ENCODE measurements at regions not wholly inside any gene's neighbourhood (a gene's known extent, or its start where the extent isn't known, plus 50 kb on each side); places are given as distances from the start of the nearest gene placed in this dataset.

DNA sequence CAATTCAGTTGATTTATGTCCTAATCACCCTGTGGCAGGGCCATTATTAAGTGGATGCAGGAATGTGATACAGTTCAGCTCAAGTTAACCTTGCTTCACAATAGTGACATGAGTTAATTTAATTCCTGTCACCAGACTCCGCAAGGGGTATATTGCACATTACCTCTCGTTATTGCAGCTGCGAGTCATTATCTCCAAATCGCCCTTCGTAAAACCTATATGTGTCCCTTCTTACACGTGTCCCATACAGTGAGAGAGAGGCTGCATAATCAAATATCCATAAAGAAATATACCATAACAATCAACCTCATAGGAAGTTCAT is 369.9 kb upstream of the ANXA10 start:
- H4K91ac ChIP-seq (replicated peaks; ENCODE audit: insufficient read length, low read length): no peak overlapping the region
- CTCF ChIA-PET (ENCODE audit: partially characterized antibody): no interaction called here
- TF ChIP-seq, protein P1, sequence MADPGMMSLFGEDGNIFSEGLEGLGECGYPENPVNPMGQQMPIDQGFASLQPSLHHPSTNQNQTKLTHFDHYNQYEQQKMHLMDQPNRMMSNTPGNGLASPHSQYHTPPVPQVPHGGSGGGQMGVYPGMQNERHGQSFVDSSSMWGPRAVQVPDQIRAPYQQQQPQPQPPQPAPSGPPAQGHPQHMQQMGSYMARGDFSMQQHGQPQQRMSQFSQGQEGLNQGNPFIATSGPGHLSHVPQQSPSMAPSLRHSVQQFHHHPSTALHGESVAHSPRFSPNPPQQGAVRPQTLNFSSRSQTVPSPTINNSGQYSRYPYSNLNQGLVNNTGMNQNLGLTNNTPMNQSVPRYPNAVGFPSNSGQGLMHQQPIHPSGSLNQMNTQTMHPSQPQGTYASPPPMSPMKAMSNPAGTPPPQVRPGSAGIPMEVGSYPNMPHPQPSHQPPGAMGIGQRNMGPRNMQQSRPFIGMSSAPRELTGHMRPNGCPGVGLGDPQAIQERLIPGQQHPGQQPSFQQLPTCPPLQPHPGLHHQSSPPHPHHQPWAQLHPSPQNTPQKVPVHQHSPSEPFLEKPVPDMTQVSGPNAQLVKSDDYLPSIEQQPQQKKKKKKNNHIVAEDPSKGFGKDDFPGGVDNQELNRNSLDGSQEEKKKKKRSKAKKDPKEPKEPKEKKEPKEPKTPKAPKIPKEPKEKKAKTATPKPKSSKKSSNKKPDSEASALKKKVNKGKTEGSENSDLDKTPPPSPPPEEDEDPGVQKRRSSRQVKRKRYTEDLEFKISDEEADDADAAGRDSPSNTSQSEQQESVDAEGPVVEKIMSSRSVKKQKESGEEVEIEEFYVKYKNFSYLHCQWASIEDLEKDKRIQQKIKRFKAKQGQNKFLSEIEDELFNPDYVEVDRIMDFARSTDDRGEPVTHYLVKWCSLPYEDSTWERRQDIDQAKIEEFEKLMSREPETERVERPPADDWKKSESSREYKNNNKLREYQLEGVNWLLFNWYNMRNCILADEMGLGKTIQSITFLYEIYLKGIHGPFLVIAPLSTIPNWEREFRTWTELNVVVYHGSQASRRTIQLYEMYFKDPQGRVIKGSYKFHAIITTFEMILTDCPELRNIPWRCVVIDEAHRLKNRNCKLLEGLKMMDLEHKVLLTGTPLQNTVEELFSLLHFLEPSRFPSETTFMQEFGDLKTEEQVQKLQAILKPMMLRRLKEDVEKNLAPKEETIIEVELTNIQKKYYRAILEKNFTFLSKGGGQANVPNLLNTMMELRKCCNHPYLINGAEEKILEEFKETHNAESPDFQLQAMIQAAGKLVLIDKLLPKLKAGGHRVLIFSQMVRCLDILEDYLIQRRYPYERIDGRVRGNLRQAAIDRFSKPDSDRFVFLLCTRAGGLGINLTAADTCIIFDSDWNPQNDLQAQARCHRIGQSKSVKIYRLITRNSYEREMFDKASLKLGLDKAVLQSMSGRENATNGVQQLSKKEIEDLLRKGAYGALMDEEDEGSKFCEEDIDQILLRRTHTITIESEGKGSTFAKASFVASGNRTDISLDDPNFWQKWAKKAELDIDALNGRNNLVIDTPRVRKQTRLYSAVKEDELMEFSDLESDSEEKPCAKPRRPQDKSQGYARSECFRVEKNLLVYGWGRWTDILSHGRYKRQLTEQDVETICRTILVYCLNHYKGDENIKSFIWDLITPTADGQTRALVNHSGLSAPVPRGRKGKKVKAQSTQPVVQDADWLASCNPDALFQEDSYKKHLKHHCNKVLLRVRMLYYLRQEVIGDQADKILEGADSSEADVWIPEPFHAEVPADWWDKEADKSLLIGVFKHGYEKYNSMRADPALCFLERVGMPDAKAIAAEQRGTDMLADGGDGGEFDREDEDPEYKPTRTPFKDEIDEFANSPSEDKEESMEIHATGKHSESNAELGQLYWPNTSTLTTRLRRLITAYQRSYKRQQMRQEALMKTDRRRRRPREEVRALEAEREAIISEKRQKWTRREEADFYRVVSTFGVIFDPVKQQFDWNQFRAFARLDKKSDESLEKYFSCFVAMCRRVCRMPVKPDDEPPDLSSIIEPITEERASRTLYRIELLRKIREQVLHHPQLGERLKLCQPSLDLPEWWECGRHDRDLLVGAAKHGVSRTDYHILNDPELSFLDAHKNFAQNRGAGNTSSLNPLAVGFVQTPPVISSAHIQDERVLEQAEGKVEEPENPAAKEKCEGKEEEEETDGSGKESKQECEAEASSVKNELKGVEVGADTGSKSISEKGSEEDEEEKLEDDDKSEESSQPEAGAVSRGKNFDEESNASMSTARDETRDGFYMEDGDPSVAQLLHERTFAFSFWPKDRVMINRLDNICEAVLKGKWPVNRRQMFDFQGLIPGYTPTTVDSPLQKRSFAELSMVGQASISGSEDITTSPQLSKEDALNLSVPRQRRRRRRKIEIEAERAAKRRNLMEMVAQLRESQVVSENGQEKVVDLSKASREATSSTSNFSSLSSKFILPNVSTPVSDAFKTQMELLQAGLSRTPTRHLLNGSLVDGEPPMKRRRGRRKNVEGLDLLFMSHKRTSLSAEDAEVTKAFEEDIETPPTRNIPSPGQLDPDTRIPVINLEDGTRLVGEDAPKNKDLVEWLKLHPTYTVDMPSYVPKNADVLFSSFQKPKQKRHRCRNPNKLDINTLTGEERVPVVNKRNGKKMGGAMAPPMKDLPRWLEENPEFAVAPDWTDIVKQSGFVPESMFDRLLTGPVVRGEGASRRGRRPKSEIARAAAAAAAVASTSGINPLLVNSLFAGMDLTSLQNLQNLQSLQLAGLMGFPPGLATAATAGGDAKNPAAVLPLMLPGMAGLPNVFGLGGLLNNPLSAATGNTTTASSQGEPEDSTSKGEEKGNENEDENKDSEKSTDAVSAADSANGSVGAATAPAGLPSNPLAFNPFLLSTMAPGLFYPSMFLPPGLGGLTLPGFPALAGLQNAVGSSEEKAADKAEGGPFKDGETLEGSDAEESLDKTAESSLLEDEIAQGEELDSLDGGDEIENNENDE (IDR thresholded peaks at IDR 0.05; ENCODE audit: insufficient replicate concordance, low read length): no peak
- TF ChIP-seq PHF8 (conservative IDR thresholded peaks at IDR 0.05; ENCODE audit: low read depth, low read length): no peak

More for the DNA sequence above, 369.9 kb upstream of the ANXA10 start:
- Histone ChIP-seq H2BK5ac (ENCODE audit: low read depth, low read length) (no peak overlapping the region), H3K23ac (ENCODE audit: insufficient read length) (no peak overlapping the region), H3K36me3 (ENCODE audit: control insufficient read depth in 2 of 4, insufficient read depth in 4 of 4, low read length in 3 of 4) (no peaks in the 10 kb centered on the region), H2AK5ac (ENCODE audit: low read depth, low read length) (no peak overlapping the region), H4K8ac (ENCODE audit: extremely low read depth, insufficient read depth, low read length) (no peak overlapping the region), H3K27me3 (replicated peaks in 1 of 4; ENCODE audit: control insufficient read depth in 3 of 4, extremely low read depth in 1 of 4, insufficient read depth in 3 of 4, low read length in 3 of 4) (no peaks in the 10 kb centered on the region), H3K56ac (replicated peaks; ENCODE audit: insufficient read length, low read depth, low read length) (no peak overlapping the region), H3K9ac (replicated peaks in 1 of 4; ENCODE audit: extremely low read depth in 1 of 4, low read depth in 3 of 4, low read length in 3 of 4) (no peak overlapping the region), H4K5ac (ENCODE audit: insufficient read length, low read depth, low read length) (no peak overlapping the region), H3K18ac (ENCODE audit: extremely low read depth, low read length) (no peak overlapping the region), H3K4me3 (ENCODE audit: extremely low read depth in 1 of 4, insufficient read depth in 2 of 4, low read depth in 3 of 4, low read length in 4 of 4) (no peak overlapping the region), H3K9me3 (ENCODE audit: insufficient read depth in 2 of 2, low read depth in 1 of 2, low read length in 1 of 2) (no peaks in the 10 kb centered on the region), H2BK15ac (ENCODE audit: low read length) (no peak overlapping the region), H3K79me1 (ENCODE audit: low read depth, low read length) (no peaks in the 10 kb centered on the region), H2BK12ac (ENCODE audit: low read depth, low read length) (no peak overlapping the region), H3K4ac (replicated peaks; ENCODE audit: insufficient read length, low read depth, low read length) (no peak overlapping the region), H3K27ac (ENCODE audit: low read depth, low read length) (no peak overlapping the region), H3K4me1 (replicated peaks in 1 of 4; ENCODE audit: control insufficient read depth in 3 of 4, insufficient read depth in 4 of 4, low read length in 3 of 4) (no peaks in the 10 kb centered on the region), H3K23me2 (ENCODE audit: low read depth, low read length) (no peaks in the 10 kb centered on the region), H2BK120ac (replicated peaks; ENCODE audit: low read depth, low read length) (no peak overlapping the region), H3K14ac (ENCODE audit: insufficient read length) (no peak overlapping the region), H3K79me2 (ENCODE audit: control insufficient read depth in 1 of 2, insufficient read depth in 2 of 2, low read length in 2 of 2) (no peaks in the 10 kb centered on the region), H2BK20ac (ENCODE audit: low read length) (no peak overlapping the region), H4K20me1 (replicated peaks in 1 of 2; ENCODE audit: control insufficient read depth in 1 of 2, insufficient read depth in 2 of 2, low read length in 2 of 2) (no peaks in the 10 kb centered on the region), H2AFZ (ENCODE audit: low read length) (no peak overlapping the region), H3K4me2 (ENCODE audit: insufficient read depth in 1 of 2, low read depth in 2 of 2, low read length in 2 of 2) (no peak overlapping the region)
- FAIRE-seq: no peak
- WGBS, 2 experiments (ENCODE audit: extremely low coverage in 1 of 2, insufficient coverage in 1 of 2, insufficient read length in 1 of 2, insufficient replicate concordance in 2 of 2, low coverage in 1 of 2, low lambda C conversion rate in 2 of 2, missing lambda C conversion rate in 1 of 2): 86% methylated on average over 6 of the region's 6 CpGs; no CpG with 5 or more reads in 1 of the 2 experiments
- no peak for DNase-seq (ENCODE audit: low read depth in 1 of 2, low spot score in 2 of 2)
- POLR2A ChIA-PET (ENCODE audit: partially characterized antibody): no interaction called here
